T47D (cell line): ENCODE measurements at regions not wholly inside any gene's neighbourhood (a gene's known extent, or its start where the extent isn't known, plus 50 kb on each side); places are given as distances from the start of the nearest gene placed in this dataset.

Source experiments
- DNase-seq, 2 experiments: peaks; one replicate each; pipeline versions ENCODE4 v3.0.0 to v3.0.0-alpha.2; 2011 to 2012; ENCODE audit warnings: low read depth in 1 of 2, low spot score in 1 of 2
- JUND ChIP-seq: IDR thresholded peaks from 2 replicates; pipeline ENCODE4 v1.6.1; 2012; ENCODE audit warnings: low read depth
- in situ Hi-C: cut with HindIII; loops from 2 replicates; pipeline ENCODE4 v1.10.0; 2016; ENCODE audit warnings: low sequenced_read_pairs, low pct_unique_long_range_greater_than_20kb

- in situ Hi-C loops, result no loop called here
- no peak for DNase-seq
- TF ChIP-seq JUND, result no peak
Observed at GRCh38 chr11:109584001-109584972, 162.3 kb downstream of the C11orf87 start.

- in situ Hi-C loops, result no loop called here
- TF ChIP-seq JUND, result no peak
- no peak for DNase-seq
Observed at GRCh38 chr11:109586789-109587188, 164.8 kb downstream of the C11orf87 start.

GRCh38 chr11:109590782-109591181 lies 168.8 kb downstream of the C11orf87 start:
- in situ Hi-C loops, result no loop called here
- TF ChIP-seq JUND, result no peak
- DNase-seq, result no peak

- no peak for TF ChIP-seq JUND
Observed at GRCh38 chr11:109597336-109597735, 175.3 kb downstream of the C11orf87 start.

GRCh38 chr11:109604481-109605400 lies 182.8 kb downstream of the C11orf87 start:
- no peak for TF ChIP-seq JUND
- DNase-seq, result no peak
- in situ Hi-C loops, result no loop called here

More at GRCh38 chr11:109597336-109597735, 175.3 kb downstream of the C11orf87 start:
- in situ Hi-C loops, result no loop called here
- no peak for DNase-seq

- no peak for DNase-seq
- no peak for TF ChIP-seq JUND
- in situ Hi-C loops, result no loop called here
Observed at GRCh38 chr11:109606256-109606655, 184.3 kb downstream of the C11orf87 start.

GRCh38 chr11:109609454-109610185 lies 187.6 kb downstream of the C11orf87 start:
- TF ChIP-seq JUND, result no peak
- no peak for DNase-seq
- in situ Hi-C loops, result no loop called here

- TF ChIP-seq JUND, result no peak
- in situ Hi-C loops, result no loop called here
- no peak for DNase-seq
Observed at GRCh38 chr11:109612496-109612895, 190.5 kb downstream of the C11orf87 start.

GRCh38 chr11:109619498-109619897 lies 197.5 kb downstream of the C11orf87 start:
- DNase-seq, result no peak
- in situ Hi-C loops, result no loop called here
- TF ChIP-seq JUND, result no peak

- in situ Hi-C loops, result no loop called here
Observed at GRCh38 chr11:109629734-109630133, 207.7 kb downstream of the C11orf87 start.

GRCh38 chr11:109641549-109641948 lies 219.6 kb downstream of the C11orf87 start:
- peak in 1 of 2 experiments; percentile 67 for DNase-seq
- no peak for TF ChIP-seq JUND
- in situ Hi-C loops, result no loop called here

More at GRCh38 chr11:109629734-109630133, 207.7 kb downstream of the C11orf87 start:
- TF ChIP-seq JUND, result no peak
- no peak for DNase-seq

- no peak for TF ChIP-seq JUND
- in situ Hi-C loops, result no loop called here
- DNase-seq, result peak in 1 of 2 experiments; percentile 6
Observed at GRCh38 chr11:109644152-109644551, 222.2 kb downstream of the C11orf87 start.
